HepG2 (cell line): ENCODE measurements at regions not wholly inside any gene's neighbourhood (a gene's known extent, or its start where the extent isn't known, plus 50 kb on each side); places are given as distances from the start of the nearest gene placed in this dataset.

ENCODE experiments used
- ATAC-seq: fragments of 200-7000 bp; cut with Tn5 transposase; 3 replicates; pipeline ENCODE4 v1.9.1; 2020; ENCODE audit warnings: mild to moderate bottlenecking, moderate library complexity
- BruUV-seq: library from RNA; stranded (reverse); fragments of 400-500 nt; replicated peaks from 2 replicates; lab custom pipeline; 2021; lab: Mats Ljungman, UMichigan
- CTCF ChIA-PET: fragments of 300-600 bp; formaldehyde crosslinking; extraction: SDS; loops from one replicate; lab custom pipeline; 2021; ENCODE audit warnings: low total read pairs, inconsistent platforms, low intra/inter-chr PET ratio; lab: Yijun Ruan, JAX
- POLR2A ChIA-PET: fragments of 350-600 bp; sonication (Branson Sonifier 250); formaldehyde crosslinking; loops from one replicate; lab custom pipeline; 2020; ENCODE audit warnings: antibody characterized with exemption, inconsistent platforms; lab: Yijun Ruan, JAX
- DNase-seq: peaks from one replicate; pipeline ENCODE4 v3.0.0-alpha.2; 2015; ENCODE audit warnings: low spot score
- FAIRE-seq: peaks from 3 replicates; lab custom pipeline; 2011; peaks lifted over from hg19 to GRCh38; lab: Jason Lieb, UNC
- H2AFZ ChIP-seq: one replicate; pipeline ENCODE4 v1.6.1; 2011; ENCODE audit warnings: low read length, inconsistent platforms
- H3K27ac ChIP-seq: fragments of 300-600 bp; 3 replicates; pipeline ENCODE4 v1.8.0; 2011; ENCODE audit warnings: mixed run types, mild to moderate bottlenecking, mixed read lengths, low read length, inconsistent platforms; ENCODE audit not compliant: insufficient read depth; ENCODE audit errors: extremely low read length
- H3K27me3 ChIP-seq, 2 experiments: fragments of 200-600 bp in 1 of 2; 2 replicates in 1 of 2; 3 replicates in 1 of 2; pipeline versions ENCODE4 v1.6.0 to v1.8.0; 2011; ENCODE audit warnings: low read length in 2 of 2, mild to moderate bottlenecking in 2 of 2, moderate library complexity in 2 of 2, inconsistent platforms in 1 of 2; ENCODE audit not compliant: insufficient read depth in 2 of 2, control insufficient read depth in 1 of 2
- H3K36me3 ChIP-seq, 2 experiments: fragments of 200-600 bp in 1 of 2; replicated peaks in 1 of 2; 2 replicates in 1 of 2; 3 replicates in 1 of 2; pipeline versions ENCODE4 v1.5.1 to v1.8.0; 2011; ENCODE audit warnings: low read length in 2 of 2, inconsistent platforms in 1 of 2; ENCODE audit not compliant: insufficient read depth in 2 of 2, control insufficient read depth in 1 of 2
- H3K4me1 ChIP-seq: 2 replicates; pipeline ENCODE4 v1.5.1; 2012; ENCODE audit warnings: low read length, inconsistent platforms; ENCODE audit not compliant: insufficient read depth
- H3K4me2 ChIP-seq: 2 replicates; pipeline ENCODE4 v1.6.0; 2011; ENCODE audit warnings: low read depth, low read length, inconsistent platforms
- H3K4me3 ChIP-seq, 3 experiments: fragments of 200-600 bp in 1 of 3; sonication (generic), shearing (Covaris generic) in 1 of 3; replicated peaks in 1 of 3; 2 replicates each; pipeline ENCODE4 v1.5.1; 2011 to 2016; ENCODE audit warnings: low read length in 3 of 3, inconsistent platforms in 2 of 3, low read depth in 2 of 3, mild to moderate bottlenecking in 2 of 3, control low read depth in 1 of 3, mixed read lengths in 1 of 3; ENCODE audit not compliant: insufficient read depth in 1 of 3
- H3K79me2 ChIP-seq: one replicate; pipeline ENCODE4 v1.6.1; 2011; ENCODE audit warnings: low read length, inconsistent platforms; ENCODE audit not compliant: insufficient read depth
- H3K9ac ChIP-seq: 2 replicates; pipeline ENCODE4 v1.6.0; 2011; ENCODE audit warnings: mild to moderate bottlenecking, low read depth, low read length, inconsistent platforms; ENCODE audit not compliant: insufficient read depth
- H3K9me3 ChIP-seq: 2 replicates; pipeline ENCODE4 v1.5.1; 2012; ENCODE audit warnings: mild to moderate bottlenecking, low read length
- H4K20me1 ChIP-seq: 2 replicates; pipeline ENCODE4 v1.6.0; 2011; ENCODE audit warnings: inconsistent platforms, mild to moderate bottlenecking, low read length, moderate library complexity; ENCODE audit not compliant: insufficient read depth
- HNF1A ChIP-seq, 2 experiments: sonication (generic) in 1 of 2; formaldehyde crosslinking in 1 of 2; IDR thresholded peaks; 2 replicates each; pipeline versions ENCODE4 v1.4.0 to v1.6.1; 2016 to 2020; ENCODE audit warnings: borderline replicate concordance in 1 of 2, low read depth in 1 of 2, mild to moderate bottlenecking in 1 of 2, missing genetic modification reagents in 1 of 2
- SOX13 ChIP-seq, 3 experiments: fragments of 450-650 bp in 1 of 3; sonication (generic) in 1 of 3; formaldehyde crosslinking in 1 of 3; IDR thresholded peaks in 2 of 3; conservative IDR thresholded peaks in 1 of 3; 2 replicates each; pipeline versions ENCODE4 v1.5.0 to v1.6.1; 2016 to 2020; ENCODE audit warnings: antibody characterized with exemption in 1 of 3, mild to moderate bottlenecking in 1 of 3, missing compliant biosample characterization in 1 of 3, missing genetic modification reagents in 1 of 3, moderate library complexity in 1 of 3
- SOX5 ChIP-seq: IDR thresholded peaks from 2 replicates; pipeline ENCODE4 v1.6.1; 2016; ENCODE audit warnings: borderline replicate concordance
- TEAD2 ChIP-seq: sonication (generic); formaldehyde crosslinking; IDR thresholded peaks from 2 replicates; pipeline ENCODE4 v1.9.0; 2021; ENCODE audit warnings: missing genetic modification reagents
- ZFP41 ChIP-seq: sonication (generic); formaldehyde crosslinking; IDR thresholded peaks from 2 replicates; pipeline ENCODE4 v1.4.0; 2020; ENCODE audit warnings: mild to moderate bottlenecking, missing genetic modification reagents, borderline replicate concordance
- in situ Hi-C: cut with HindIII; loops from 2 replicates; pipeline ENCODE4 v1.10.0; 2017; ENCODE audit warnings: low pct_unique_long_range_greater_than_20kb; ENCODE audit not compliant: extremely low pct_ligation_motif_present
- intact Hi-C: fragments of 100-400 bp; cut with micrococcal nuclease; formaldehyde crosslinking; loops from one replicate; pipeline ENCODE4 v1.10.0; 2022; ENCODE audit not compliant: unreplicated experiment

GRCh38 chr16:7914748-7915147 lies 582.1 kb downstream of the RBFOX1 start:
- no peaks in the 10 kb centered on the region for H4K20me1 ChIP-seq
- no TSS peak for BruUV-seq

More at GRCh38 chr16:7914748-7915147, 582.1 kb downstream of the RBFOX1 start:
- intact Hi-C loops (no loop called here), in situ Hi-C loops (no loop called here)
- H3K36me3 ChIP-seq = no peaks in the 10 kb centered on the region
- H3K4me2 ChIP-seq = no peak overlapping the region
- no peaks in the 10 kb centered on the region for H3K27me3 ChIP-seq
- ChIA-PET CTCF (no interaction called here), POLR2A (no interaction called here)
- H3K4me1 ChIP-seq = peaks cover 7% of the 10 kb centered on the region; the same call in 1 of the 2 replicates
- no peak overlapping the region for H3K4me3 ChIP-seq
- DNase-seq = peak; percentile 9
- no peaks in the 10 kb centered on the region for H3K79me2 ChIP-seq
- H3K9ac ChIP-seq = no peak overlapping the region
- H2AFZ ChIP-seq = no peak overlapping the region
- TF ChIP-seq TEAD2 (CRISPR knock-in tag) = no peak
- TF ChIP-seq HNF1A (IDR thresholded peaks at IDR 0.05; ENCODE audit: low read depth) = peak; percentile 61
- TF ChIP-seq HNF1A (CRISPR knock-in tag; IDR thresholded peaks at IDR 0.05; ENCODE audit: borderline replicate concordance) = no peak
- TF ChIP-seq SOX13 (IDR thresholded peaks at IDR 0.05) = no peak
- peak in 1 of 2 experiments; percentile 20; a peak in 1 of 4 replicates for TF ChIP-seq SOX13 (CRISPR knock-in tag; conservative IDR thresholded peaks at IDR 0.05 in 1 of 2, IDR thresholded peaks at IDR 0.05 in 1 of 2)
- no peak for TF ChIP-seq ZFP41
- TF ChIP-seq SOX5 (CRISPR knock-in tag) = 0 out of 2 replicates have a peak, but pooled peaks have one; percentile 13
- TF ChIP-seq, all 625 proteins: peak for 3
- Histone ChIP-seq H3K9me3 (peaks cover 44% of the 10 kb centered on the region), H3K27ac (no peak overlapping the region)
- FAIRE-seq (no peak), ATAC-seq (peak; percentile 75)
